Activated T-helper 17 cell treated with anti-CD3 and anti-CD28 coated beads, Interleukin-2, amount 50 U/mL, for 72 hours (primary cell): ENCODE measurements at regions not wholly inside any gene's neighbourhood (a gene's known extent, or its start where the extent isn't known, plus 50 kb on each side); places are given as distances from the start of the nearest gene placed in this dataset.
"Not testable (repeated sequence)": the region's sequence is repeated elsewhere in the genome, so short reads cannot be mapped to it uniquely, and the experiment has no call there.

ENCODE experiments used
- ATAC-seq: fragments of 150-1000 bp; cut with Tn5 transposase; replicated peaks from 2 replicates; pipeline ENCODE4 v1.10.0; 2021; ENCODE audit warnings: mild to moderate bottlenecking, moderate library complexity
- H3K27ac Mint-ChIP-seq: one replicate; pipeline ENCODE4 v1.8.0; 2022; ENCODE audit warnings: mixed read lengths
- H3K27me3 Mint-ChIP-seq: one replicate; pipeline ENCODE4 v1.8.0; 2022; ENCODE audit warnings: mixed read lengths
- H3K36me3 Mint-ChIP-seq: one replicate; pipeline ENCODE4 v1.8.0; 2022; ENCODE audit warnings: low read depth, mild to moderate bottlenecking, mixed read lengths
- H3K4me1 Mint-ChIP-seq: one replicate; pipeline ENCODE4 v1.8.0; 2022; ENCODE audit warnings: mixed read lengths
- H3K4me3 Mint-ChIP-seq: one replicate; pipeline ENCODE4 v1.8.0; 2022; ENCODE audit warnings: mild to moderate bottlenecking, mixed read lengths
- H3K9me3 Mint-ChIP-seq: one replicate; pipeline ENCODE4 v1.8.0; 2022; ENCODE audit warnings: mixed read lengths

- Mint-ChIP-seq H3K36me3 (no peaks in the 10 kb centered on the region), H3K27ac (no peak overlapping the region), H3K4me1 (no peaks in the 10 kb centered on the region), H3K9me3 (no peaks in the 10 kb centered on the region), H3K4me3 (no peak overlapping the region), H3K27me3 (peaks cover 24% of the 10 kb centered on the region)
- ATAC-seq, result no peak
These were observed 253.9 kb downstream of the AGTPBP1 start for GRCh38 chr9:85487872-85488271.

DNA sequence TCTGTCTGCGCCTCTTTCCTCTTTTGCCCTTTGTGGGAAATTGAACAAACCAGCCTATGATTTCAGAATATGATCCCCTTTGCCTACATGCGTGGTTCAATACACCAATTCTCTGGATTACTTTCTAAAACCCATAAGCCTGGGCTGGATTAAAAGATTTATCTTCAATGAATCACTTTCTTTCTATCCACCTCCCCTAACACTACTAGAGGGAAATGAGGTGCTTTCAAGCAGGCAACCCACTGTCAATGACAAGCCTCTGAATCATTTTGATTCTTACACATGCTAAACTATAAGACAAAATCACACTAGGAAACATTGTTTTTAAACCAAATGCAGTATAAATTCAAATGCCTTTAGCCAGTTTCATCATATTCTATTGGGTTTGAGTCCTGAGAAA is 257.5 kb downstream of the AGTPBP1 start:
- Mint-ChIP-seq H3K9me3 (no peaks in the 10 kb centered on the region), H3K4me3 (no peak overlapping the region)

GRCh38 chr9:85483208-85483607 is 258.5 kb downstream of the AGTPBP1 start:
- no peaks in the 10 kb centered on the region for H3K36me3 Mint-ChIP-seq
- H3K27me3 Mint-ChIP-seq, result peaks cover 34% of the 10 kb centered on the region
- H3K9me3 Mint-ChIP-seq, result no peaks in the 10 kb centered on the region
- H3K4me1 Mint-ChIP-seq, result no peaks in the 10 kb centered on the region
- no peak for ATAC-seq
- no peak overlapping the region for H3K4me3 Mint-ChIP-seq
- no peak overlapping the region for H3K27ac Mint-ChIP-seq

More for the DNA sequence above, 257.5 kb downstream of the AGTPBP1 start:
- no peaks in the 10 kb centered on the region for H3K4me1 Mint-ChIP-seq
- ATAC-seq, result no peak
- H3K27ac Mint-ChIP-seq, result no peak overlapping the region
- peaks cover 33% of the 10 kb centered on the region for H3K27me3 Mint-ChIP-seq
- H3K36me3 Mint-ChIP-seq, result no peaks in the 10 kb centered on the region

- Mint-ChIP-seq H3K36me3 (no peaks in the 10 kb centered on the region), H3K9me3 (peaks cover 4% of the 10 kb centered on the region), H3K27ac (no peak overlapping the region), H3K4me3 (no peak overlapping the region), H3K4me1 (no peaks in the 10 kb centered on the region), H3K27me3 (peaks cover 26% of the 10 kb centered on the region)
- no peak for ATAC-seq
These were observed 262.4 kb downstream of the AGTPBP1 start for GRCh38 chr9:85479305-85479704.

GRCh38 chr9:85478847-85479246 is 262.9 kb downstream of the AGTPBP1 start:
- Mint-ChIP-seq H3K27me3 (peaks cover 22% of the 10 kb centered on the region), H3K9me3 (peaks cover 5% of the 10 kb centered on the region), H3K27ac (no peak overlapping the region), H3K4me3 (no peak overlapping the region), H3K4me1 (no peaks in the 10 kb centered on the region), H3K36me3 (no peaks in the 10 kb centered on the region)
- no peak for ATAC-seq

DNA sequence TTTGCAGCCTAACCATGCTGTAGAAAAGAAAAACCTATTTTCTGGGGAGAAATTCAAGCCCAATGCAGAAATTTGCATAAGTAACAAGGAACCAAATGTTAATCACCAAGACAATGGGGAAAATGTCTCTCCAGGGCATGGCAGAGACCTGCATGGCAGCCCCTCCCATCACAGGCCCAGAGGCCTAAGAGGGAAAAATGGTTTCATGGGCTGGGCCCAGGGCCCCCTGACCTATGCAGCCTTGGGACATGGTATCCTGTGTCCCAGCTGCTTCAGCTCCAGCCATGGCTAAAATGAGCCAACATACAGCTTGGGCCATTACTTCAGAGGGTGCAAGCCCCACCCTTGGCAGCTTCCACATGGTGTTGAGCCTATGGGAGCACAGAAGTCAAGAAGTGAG is 266.9 kb downstream of the AGTPBP1 start:
- not testable (repeated sequence) for ATAC-seq, H3K4me3 Mint-ChIP-seq, H3K36me3 Mint-ChIP-seq, H3K27ac Mint-ChIP-seq, H3K9me3 Mint-ChIP-seq, H3K4me1 Mint-ChIP-seq
- peaks cover 12% of the 10 kb centered on the region for H3K27me3 Mint-ChIP-seq

GRCh38 chr9:85471791-85472190 is 270.0 kb downstream of the AGTPBP1 start:
- Mint-ChIP-seq H3K36me3 (no peaks in the 10 kb centered on the region), H3K9me3 (peaks cover 5% of the 10 kb centered on the region), H3K4me3 (no peak overlapping the region), H3K27me3 (peaks cover 4% of the 10 kb centered on the region), H3K27ac (no peak overlapping the region), H3K4me1 (no peaks in the 10 kb centered on the region)
- ATAC-seq, result no peak

GRCh38 chr9:85469041-85469440 is 272.7 kb downstream of the AGTPBP1 start:
- no peaks in the 10 kb centered on the region for H3K36me3 Mint-ChIP-seq
- no peak for ATAC-seq
- peaks cover 4% of the 10 kb centered on the region for H3K27me3 Mint-ChIP-seq
- H3K9me3 Mint-ChIP-seq, result no peaks in the 10 kb centered on the region
- no peak overlapping the region for H3K27ac Mint-ChIP-seq
- H3K4me1 Mint-ChIP-seq, result no peaks in the 10 kb centered on the region
- no peak overlapping the region for H3K4me3 Mint-ChIP-seq

DNA sequence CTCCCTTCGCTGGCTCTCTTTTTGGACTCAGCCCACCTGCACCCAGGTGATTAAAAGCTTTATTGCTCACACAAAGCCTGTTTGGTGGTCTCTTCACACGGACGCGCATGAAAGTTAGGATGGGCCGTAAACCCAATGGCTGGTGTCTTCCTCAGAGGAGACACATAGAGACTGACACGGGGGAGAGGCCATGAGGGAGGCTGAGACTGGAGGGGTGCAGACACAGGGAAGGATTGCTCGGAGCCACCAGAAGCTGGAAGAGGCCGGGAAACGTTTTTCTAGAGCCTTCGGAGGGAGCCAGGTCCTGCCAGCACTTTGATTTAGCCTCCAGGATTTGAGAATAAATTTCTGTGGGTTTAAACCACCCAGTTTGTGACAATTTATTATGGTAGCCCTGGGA is 274.9 kb downstream of the AGTPBP1 start:
- Mint-ChIP-seq H3K27ac (no peak overlapping the region), H3K27me3 (peaks cover 4% of the 10 kb centered on the region), H3K4me1 (no peaks in the 10 kb centered on the region), H3K36me3 (no peaks in the 10 kb centered on the region), H3K4me3 (no peak overlapping the region), H3K9me3 (no peaks in the 10 kb centered on the region)
- ATAC-seq, result no peak

GRCh38 chr9:85458114-85458864 is 283.5 kb downstream of the AGTPBP1 start:
- not testable (repeated sequence) for H3K4me3 Mint-ChIP-seq, H3K9me3 Mint-ChIP-seq, H3K4me1 Mint-ChIP-seq, ATAC-seq, H3K27ac Mint-ChIP-seq, H3K36me3 Mint-ChIP-seq
- peaks cover 16% of the 10 kb centered on the region for H3K27me3 Mint-ChIP-seq

DNA sequence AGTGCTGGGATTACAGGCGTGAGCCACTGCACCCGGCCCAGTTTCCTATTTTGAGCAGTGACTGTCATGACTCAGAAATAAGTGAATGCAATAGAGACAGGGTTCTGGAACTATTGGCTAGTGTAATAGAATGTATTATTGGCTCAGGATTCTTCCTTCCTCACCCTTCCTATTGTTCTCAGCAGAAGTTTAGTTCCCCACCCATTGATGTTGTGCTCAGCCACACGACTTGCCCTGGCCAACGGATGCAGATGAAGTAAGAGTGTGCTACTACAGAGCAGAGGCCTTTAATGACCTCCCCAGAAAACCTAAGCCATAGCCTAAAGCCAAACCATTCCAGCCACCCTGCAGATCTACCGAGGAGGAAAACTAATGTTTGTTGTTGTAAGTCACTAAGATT is 287.9 kb downstream of the AGTPBP1 start:
- no peak for ATAC-seq
- Mint-ChIP-seq H3K27ac (no peak overlapping the region), H3K27me3 (peaks cover 37% of the 10 kb centered on the region), H3K9me3 (no peaks in the 10 kb centered on the region), H3K4me3 (no peak overlapping the region), H3K4me1 (no peaks in the 10 kb centered on the region), H3K36me3 (no peaks in the 10 kb centered on the region)

GRCh38 chr9:85452841-85453240 is 288.9 kb downstream of the AGTPBP1 start:
- no peak overlapping the region for H3K27ac Mint-ChIP-seq
- H3K4me3 Mint-ChIP-seq, result no peak overlapping the region
- H3K27me3 Mint-ChIP-seq, result peaks cover 37% of the 10 kb centered on the region
- H3K4me1 Mint-ChIP-seq, result no peaks in the 10 kb centered on the region
- ATAC-seq, result no peak
- H3K36me3 Mint-ChIP-seq, result no peaks in the 10 kb centered on the region
- H3K9me3 Mint-ChIP-seq, result no peaks in the 10 kb centered on the region

DNA sequence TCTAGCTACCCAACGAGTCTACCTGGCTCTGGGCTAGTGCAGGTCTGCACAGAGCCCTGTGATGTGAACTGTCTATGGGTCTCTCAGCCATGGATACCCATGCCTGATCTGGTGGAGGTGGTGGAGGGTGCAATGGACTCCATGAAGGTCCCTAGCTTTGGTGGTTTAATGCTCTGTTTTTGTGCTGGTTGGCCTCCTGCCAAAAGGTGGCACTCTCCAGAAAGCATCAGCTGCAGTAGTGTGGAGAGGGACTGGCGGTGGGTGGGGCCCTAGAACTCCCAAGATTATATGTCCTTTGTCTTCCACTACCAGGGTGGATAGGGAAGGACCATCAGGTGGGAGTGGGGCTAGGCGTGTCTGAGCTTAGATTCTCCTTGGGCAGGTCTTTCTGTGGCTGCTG is 290.1 kb downstream of the AGTPBP1 start:
- no peak overlapping the region for H3K4me3 Mint-ChIP-seq
- H3K27ac Mint-ChIP-seq, result no peak overlapping the region
- ATAC-seq, result no peak
- no peaks in the 10 kb centered on the region for H3K36me3 Mint-ChIP-seq
- peaks cover 37% of the 10 kb centered on the region for H3K27me3 Mint-ChIP-seq
- no peaks in the 10 kb centered on the region for H3K4me1 Mint-ChIP-seq
- H3K9me3 Mint-ChIP-seq, result peaks cover under 1% of the 10 kb centered on the region

DNA sequence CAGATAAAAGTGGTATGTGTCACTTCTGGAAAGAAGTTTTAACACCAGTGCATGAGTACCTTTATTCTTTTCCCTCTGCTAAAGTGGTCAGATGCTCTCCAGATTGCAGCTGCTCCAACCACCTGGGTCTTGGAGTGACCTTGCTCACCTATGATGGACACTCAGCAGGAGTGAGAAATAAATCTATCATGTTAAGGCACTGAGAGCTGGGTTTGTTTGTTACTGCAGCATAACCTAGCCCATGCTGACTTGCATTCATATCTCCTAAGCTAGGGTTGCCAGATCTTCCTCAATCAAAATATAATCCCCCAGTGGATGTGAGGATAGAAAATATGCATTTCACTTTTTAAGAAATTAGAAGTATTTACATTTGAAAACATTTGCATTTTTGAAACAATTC is 295.9 kb downstream of the AGTPBP1 start:
- no peak for ATAC-seq
- peaks cover 8% of the 10 kb centered on the region for H3K9me3 Mint-ChIP-seq
- peaks cover 14% of the 10 kb centered on the region for H3K27me3 Mint-ChIP-seq
- H3K4me3 Mint-ChIP-seq, result no peak overlapping the region
- H3K27ac Mint-ChIP-seq, result no peak overlapping the region
- no peaks in the 10 kb centered on the region for H3K4me1 Mint-ChIP-seq
- H3K36me3 Mint-ChIP-seq, result no peaks in the 10 kb centered on the region

GRCh38 chr9:85444243-85444642 is 297.5 kb downstream of the AGTPBP1 start:
- Mint-ChIP-seq H3K4me3 (no peak overlapping the region), H3K4me1 (no peaks in the 10 kb centered on the region), H3K27ac (no peak overlapping the region), H3K27me3 (peaks cover 2% of the 10 kb centered on the region), H3K9me3 (peaks cover 8% of the 10 kb centered on the region), H3K36me3 (no peaks in the 10 kb centered on the region)
- no peak for ATAC-seq

GRCh38 chr9:85443190-85443598 is 298.6 kb downstream of the AGTPBP1 start:
- no peaks in the 10 kb centered on the region for H3K36me3 Mint-ChIP-seq
- no peak overlapping the region for H3K27ac Mint-ChIP-seq
- ATAC-seq, result no peak
- H3K4me3 Mint-ChIP-seq, result no peak overlapping the region
- peaks cover 8% of the 10 kb centered on the region for H3K9me3 Mint-ChIP-seq
- H3K4me1 Mint-ChIP-seq, result no peaks in the 10 kb centered on the region
- H3K27me3 Mint-ChIP-seq, result peaks cover 4% of the 10 kb centered on the region
